Neural cell (in vitro differentiated cells): ENCODE measurements at regions not wholly inside any gene's neighbourhood (a gene's known extent, or its start where the extent isn't known, plus 50 kb on each side); places are given as distances from the start of the nearest gene placed in this dataset.

Experiments used
- H2AFZ ChIP-seq: fragments of 200-600, 300-800 bp; sonication (generic), shearing (Covaris generic); 2 replicates; pipeline ENCODE4 v1.6.0; 2014; ENCODE audit warnings: low read depth, mild to moderate bottlenecking, antibody characterized with exemption, low read length, moderate library complexity
- H3F3A ChIP-seq: fragments of 200-600 bp; shearing (Covaris generic); 2 replicates; pipeline ENCODE4 v1.6.1; 2016; ENCODE audit warnings: mild to moderate bottlenecking, moderate library complexity, mixed read lengths, antibody characterized with exemption, low read length; ENCODE audit not compliant: insufficient read depth, poor library complexity, severe bottlenecking
- H3K27ac ChIP-seq: fragments of 200-600, 300-800 bp; sonication (generic), shearing (Covaris generic); 2 replicates; pipeline ENCODE4 v1.5.1; 2014; ENCODE audit warnings: mild to moderate bottlenecking, low read length, moderate library complexity
- H3K27me3 ChIP-seq: fragments of 300-800, 200-600 bp; sonication (generic), shearing (Covaris generic); 2 replicates; pipeline ENCODE4 v1.6.0; 2014; ENCODE audit warnings: mild to moderate bottlenecking, low read depth, low read length, moderate library complexity; ENCODE audit not compliant: insufficient read depth
- H3K36me3 ChIP-seq: fragments of 300-800, 200-600 bp; sonication (generic), shearing (Covaris generic); 2 replicates; pipeline ENCODE4 v1.5.1; 2014; ENCODE audit warnings: mild to moderate bottlenecking, antibody characterized with exemption, low read length, moderate library complexity; ENCODE audit not compliant: insufficient read depth
- H3K4me2 ChIP-seq: fragments of 300-800, 200-600 bp; sonication (generic), shearing (Covaris generic); 2 replicates; pipeline ENCODE4 v1.6.0; 2014; ENCODE audit warnings: mild to moderate bottlenecking, low read length
- H3K4me3 ChIP-seq: fragments of 300-800, 200-600 bp; sonication (generic), shearing (Covaris generic); 2 replicates; pipeline ENCODE4 v1.5.1; 2014; ENCODE audit warnings: mild to moderate bottlenecking, low read length, moderate library complexity
- H3K79me2 ChIP-seq: fragments of 200-600 bp; shearing (Covaris generic); replicated peaks from 2 replicates; pipeline ENCODE4 v1.6.0; 2014; ENCODE audit warnings: mild to moderate bottlenecking, low read length, moderate library complexity; ENCODE audit not compliant: insufficient read depth
- H3K9ac ChIP-seq: fragments of 300-800, 200-600 bp; sonication (generic), shearing (Covaris generic); 2 replicates; pipeline ENCODE4 v1.6.1; 2016; ENCODE audit warnings: mild to moderate bottlenecking, low read length, mixed read lengths
- H3K9me2 ChIP-seq: fragments of 200-600 bp; shearing (Covaris generic); 2 replicates; pipeline ENCODE4 v1.6.1; 2016; ENCODE audit warnings: mild to moderate bottlenecking, low read length, mixed read lengths; ENCODE audit not compliant: insufficient read depth
- H3K9me3 ChIP-seq: fragments of 200-600, 300-800 bp; sonication (generic), shearing (Covaris generic); 2 replicates; pipeline ENCODE4 v1.6.1; 2016; ENCODE audit warnings: mild to moderate bottlenecking, mixed run types, low read length, moderate library complexity, mixed read lengths
- H4K20me1 ChIP-seq: fragments of 200-600 bp; shearing (Covaris generic); 2 replicates; pipeline ENCODE4 v1.6.1; 2016; ENCODE audit warnings: mild to moderate bottlenecking, mixed run types; ENCODE audit not compliant: insufficient read depth
- EP300 ChIP-seq: fragments of 450-650 bp; conservative IDR thresholded peaks from 2 replicates; pipeline ENCODE4 v1.6.1; 2014; ENCODE audit warnings: antibody characterized with exemption, mild to moderate bottlenecking, moderate library complexity; ENCODE audit not compliant: poor library complexity, severe bottlenecking
- EZH2 ChIP-seq: fragments of 200-600, 300-800 bp; shearing (Covaris generic), sonication (generic); IDR thresholded peaks from 2 replicates; pipeline ENCODE4 v1.6.1; 2014; ENCODE audit warnings: antibody characterized with exemption, low read length, borderline replicate concordance, mild to moderate bottlenecking; ENCODE audit not compliant: insufficient read depth, poor library complexity, severe bottlenecking
- MXI1 ChIP-seq: fragments of 450-650 bp; conservative IDR thresholded peaks from 2 replicates; pipeline ENCODE4 v1.6.1; 2014; ENCODE audit warnings: antibody characterized with exemption, mild to moderate bottlenecking; ENCODE audit not compliant: poor library complexity, severe bottlenecking
- POLR2AphosphoS5 ChIP-seq: IDR thresholded peaks from 2 replicates; pipeline ENCODE4 v1.6.1; 2012
- RAD21 ChIP-seq: fragments of 450-650 bp; conservative IDR thresholded peaks from 2 replicates; pipeline ENCODE4 v1.6.1; 2014; ENCODE audit warnings: antibody characterized with exemption, mild to moderate bottlenecking, moderate library complexity
- SMC3 ChIP-seq: fragments of 450-650 bp; conservative IDR thresholded peaks from 2 replicates; pipeline ENCODE4 v1.6.1; 2014; ENCODE audit warnings: antibody characterized with exemption, mild to moderate bottlenecking, moderate library complexity; ENCODE audit not compliant: poor library complexity
- TAF1 ChIP-seq: IDR thresholded peaks from 2 replicates; pipeline ENCODE4 v1.6.1; 2012; ENCODE audit warnings: low read depth
- TF ChIP-seq, protein P1 (sequence below): fragments of 450-650 bp; IDR thresholded peaks from 2 replicates; pipeline ENCODE4 v1.5.1; 2014; ENCODE audit warnings: antibody characterized with exemption, mild to moderate bottlenecking, moderate library complexity; ENCODE audit not compliant: poor library complexity, severe bottlenecking
- TF ChIP-seq, protein P2 (sequence below): IDR thresholded peaks from 2 replicates; pipeline ENCODE4 v1.6.1; 2012; ENCODE audit warnings: borderline replicate concordance

- Histone ChIP-seq H3K9ac (no peak overlapping the region), H3K4me2 (no peak overlapping the region), H3K79me2 (no peaks in the 10 kb centered on the region), H3K27ac (no peak overlapping the region), H3K4me3 (no peak overlapping the region), H3K36me3 (no peaks in the 10 kb centered on the region), H3K27me3 (no peaks in the 10 kb centered on the region), H3K9me2 (no peaks in the 10 kb centered on the region), H3F3A (no peaks in the 10 kb centered on the region), H3K9me3 (no peaks in the 10 kb centered on the region), H2AFZ (no peak overlapping the region), H4K20me1 (no peaks in the 10 kb centered on the region)
- no peak for TF ChIP-seq SMC3
These were observed 125.8 kb upstream of the STX18 start for GRCh38 chr4:4667622-4668081.

DNA sequence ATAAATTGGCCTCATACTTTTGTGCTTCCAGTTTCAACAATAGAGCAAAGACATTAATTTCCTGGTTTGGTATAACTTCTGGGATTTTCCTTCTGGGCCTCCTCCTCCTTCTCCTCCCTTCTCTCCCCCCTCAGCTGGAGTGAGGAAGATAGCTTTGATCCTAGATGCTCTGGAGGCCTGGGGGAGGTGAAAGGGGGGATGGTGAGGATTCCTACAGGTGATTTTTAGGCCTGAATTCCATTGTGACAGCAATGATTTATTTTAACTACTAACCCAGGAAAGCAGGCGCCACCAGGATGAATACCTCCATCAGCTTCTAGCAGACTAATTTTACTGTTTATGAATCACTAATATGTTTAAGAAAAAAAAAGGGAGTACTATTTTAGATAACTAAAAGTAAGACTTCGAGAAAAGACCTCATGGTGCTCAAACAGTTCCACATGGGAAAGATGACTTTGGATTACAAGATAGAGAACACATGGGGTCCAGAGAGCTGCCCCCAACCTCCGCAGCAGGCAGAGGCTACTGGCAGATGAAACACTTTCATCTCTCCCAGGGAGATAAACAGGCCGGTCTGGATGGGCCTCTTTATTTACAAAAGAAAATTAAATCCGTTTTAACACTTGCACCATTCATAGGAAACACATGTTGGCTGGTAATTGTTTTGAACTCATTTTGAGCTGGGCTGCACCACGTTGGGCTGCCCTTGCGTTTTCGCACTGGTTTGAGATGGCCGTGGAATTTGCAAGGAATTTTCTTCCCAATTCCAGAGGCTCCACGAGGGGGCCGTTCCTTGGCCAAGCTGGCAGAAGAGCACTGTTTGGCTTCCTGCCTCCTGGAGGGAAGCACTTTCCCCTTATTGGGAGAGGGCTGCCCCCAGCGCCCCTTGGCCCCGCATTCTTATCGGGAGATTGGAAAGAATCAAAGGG lies 125.1 kb upstream of the STX18 start:
- TF ChIP-seq EZH2 (no peak), TAF1 (no peak), EP300 (no peak)
- TF ChIP-seq, protein P1, sequence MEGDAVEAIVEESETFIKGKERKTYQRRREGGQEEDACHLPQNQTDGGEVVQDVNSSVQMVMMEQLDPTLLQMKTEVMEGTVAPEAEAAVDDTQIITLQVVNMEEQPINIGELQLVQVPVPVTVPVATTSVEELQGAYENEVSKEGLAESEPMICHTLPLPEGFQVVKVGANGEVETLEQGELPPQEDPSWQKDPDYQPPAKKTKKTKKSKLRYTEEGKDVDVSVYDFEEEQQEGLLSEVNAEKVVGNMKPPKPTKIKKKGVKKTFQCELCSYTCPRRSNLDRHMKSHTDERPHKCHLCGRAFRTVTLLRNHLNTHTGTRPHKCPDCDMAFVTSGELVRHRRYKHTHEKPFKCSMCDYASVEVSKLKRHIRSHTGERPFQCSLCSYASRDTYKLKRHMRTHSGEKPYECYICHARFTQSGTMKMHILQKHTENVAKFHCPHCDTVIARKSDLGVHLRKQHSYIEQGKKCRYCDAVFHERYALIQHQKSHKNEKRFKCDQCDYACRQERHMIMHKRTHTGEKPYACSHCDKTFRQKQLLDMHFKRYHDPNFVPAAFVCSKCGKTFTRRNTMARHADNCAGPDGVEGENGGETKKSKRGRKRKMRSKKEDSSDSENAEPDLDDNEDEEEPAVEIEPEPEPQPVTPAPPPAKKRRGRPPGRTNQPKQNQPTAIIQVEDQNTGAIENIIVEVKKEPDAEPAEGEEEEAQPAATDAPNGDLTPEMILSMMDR: no peak
- no peak overlapping the region for H3K4me2 ChIP-seq

GRCh38 chr4:4666187-4666586 lies 124.3 kb upstream of the STX18 start:
- H3K9me2 ChIP-seq: no peaks in the 10 kb centered on the region
- H3K4me3 ChIP-seq: no peak overlapping the region
- H3K79me2 ChIP-seq: no peaks in the 10 kb centered on the region
- no peaks in the 10 kb centered on the region for H4K20me1 ChIP-seq
- no peak overlapping the region for H3K4me2 ChIP-seq
- no peak overlapping the region for H3K9ac ChIP-seq
- no peaks in the 10 kb centered on the region for H3K9me3 ChIP-seq
- no peak overlapping the region for H2AFZ ChIP-seq
- no peak overlapping the region for H3K27ac ChIP-seq
- H3F3A ChIP-seq: no peaks in the 10 kb centered on the region
- no peaks in the 10 kb centered on the region for H3K36me3 ChIP-seq
- TF ChIP-seq RAD21: no peak
- TF ChIP-seq EP300: no peak
- TF ChIP-seq SMC3: no peak
- TF ChIP-seq, protein P2, sequence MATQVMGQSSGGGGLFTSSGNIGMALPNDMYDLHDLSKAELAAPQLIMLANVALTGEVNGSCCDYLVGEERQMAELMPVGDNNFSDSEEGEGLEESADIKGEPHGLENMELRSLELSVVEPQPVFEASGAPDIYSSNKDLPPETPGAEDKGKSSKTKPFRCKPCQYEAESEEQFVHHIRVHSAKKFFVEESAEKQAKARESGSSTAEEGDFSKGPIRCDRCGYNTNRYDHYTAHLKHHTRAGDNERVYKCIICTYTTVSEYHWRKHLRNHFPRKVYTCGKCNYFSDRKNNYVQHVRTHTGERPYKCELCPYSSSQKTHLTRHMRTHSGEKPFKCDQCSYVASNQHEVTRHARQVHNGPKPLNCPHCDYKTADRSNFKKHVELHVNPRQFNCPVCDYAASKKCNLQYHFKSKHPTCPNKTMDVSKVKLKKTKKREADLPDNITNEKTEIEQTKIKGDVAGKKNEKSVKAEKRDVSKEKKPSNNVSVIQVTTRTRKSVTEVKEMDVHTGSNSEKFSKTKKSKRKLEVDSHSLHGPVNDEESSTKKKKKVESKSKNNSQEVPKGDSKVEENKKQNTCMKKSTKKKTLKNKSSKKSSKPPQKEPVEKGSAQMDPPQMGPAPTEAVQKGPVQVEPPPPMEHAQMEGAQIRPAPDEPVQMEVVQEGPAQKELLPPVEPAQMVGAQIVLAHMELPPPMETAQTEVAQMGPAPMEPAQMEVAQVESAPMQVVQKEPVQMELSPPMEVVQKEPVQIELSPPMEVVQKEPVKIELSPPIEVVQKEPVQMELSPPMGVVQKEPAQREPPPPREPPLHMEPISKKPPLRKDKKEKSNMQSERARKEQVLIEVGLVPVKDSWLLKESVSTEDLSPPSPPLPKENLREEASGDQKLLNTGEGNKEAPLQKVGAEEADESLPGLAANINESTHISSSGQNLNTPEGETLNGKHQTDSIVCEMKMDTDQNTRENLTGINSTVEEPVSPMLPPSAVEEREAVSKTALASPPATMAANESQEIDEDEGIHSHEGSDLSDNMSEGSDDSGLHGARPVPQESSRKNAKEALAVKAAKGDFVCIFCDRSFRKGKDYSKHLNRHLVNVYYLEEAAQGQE: no peak
- no peak for TF ChIP-seq TAF1
- no peak for TF ChIP-seq POLR2AphosphoS5
- TF ChIP-seq, protein P1: no peak
- no peak for TF ChIP-seq MXI1
- no peak for TF ChIP-seq EZH2
- H3K27me3 ChIP-seq: no peaks in the 10 kb centered on the region

More for the DNA sequence above, 125.1 kb upstream of the STX18 start:
- no peaks in the 10 kb centered on the region for H3K79me2 ChIP-seq
- H3K27me3 ChIP-seq: no peaks in the 10 kb centered on the region
- no peaks in the 10 kb centered on the region for H3K36me3 ChIP-seq
- H3K9me2 ChIP-seq: no peaks in the 10 kb centered on the region
- no peaks in the 10 kb centered on the region for H3K9me3 ChIP-seq
- H3K4me3 ChIP-seq: no peak overlapping the region
- H4K20me1 ChIP-seq: no peaks in the 10 kb centered on the region
- no peak overlapping the region for H3K27ac ChIP-seq
- no peak overlapping the region for H3K9ac ChIP-seq
- no peak overlapping the region for H2AFZ ChIP-seq
- H3F3A ChIP-seq: no peaks in the 10 kb centered on the region
